Peyer's patch (tissue), 4 donors: ENCODE measurements at regions not wholly inside any gene's neighbourhood (a gene's known extent, or its start where the extent isn't known, plus 50 kb on each side); places are given as distances from the start of the nearest gene placed in this dataset.

ENCODE experiments used
- CTCF ChIP-seq, 6 experiments: fragments of 450-650 bp in 4 of 6; fragments of 200-600 bp in 2 of 6; sonication (generic) in 1 of 6; IDR thresholded peaks; one replicate each; pipeline ENCODE4 v1.5.1; 2017 to 2019; ENCODE audit warnings: antibody characterized with exemption in 6 of 6, mild to moderate bottlenecking in 3 of 6, moderate library complexity in 1 of 6
- POLR2A ChIP-seq, 2 donors: fragments of 450-650 bp; IDR thresholded peaks; one replicate each; pipeline ENCODE4 v1.5.1; 2017; ENCODE audit warnings: antibody characterized with exemption in 2 of 2, mild to moderate bottlenecking in 2 of 2, moderate library complexity in 2 of 2

GRCh38 chr7:35336444-35336843, 82.5 kb upstream of the TBX20 start:
- no peak for TF ChIP-seq CTCF (IDR thresholded peaks at IDR 0.05)
- no peak for TF ChIP-seq POLR2A (IDR thresholded peaks at IDR 0.05)
